Progenitor cell of endocrine pancreas (in vitro differentiated cells): ENCODE measurements at regions not wholly inside any gene's neighbourhood (a gene's known extent, or its start where the extent isn't known, plus 50 kb on each side); places are given as distances from the start of the nearest gene placed in this dataset.
A peak's percentile ranks its signal among the peaks of the same experiment; 100 is the strongest.

Experiments used
- DNase-seq: peaks from one replicate; pipeline ENCODE4 v3.0.0; 2021; ENCODE audit warnings: low spot score; ENCODE audit not compliant: unreplicated experiment
- H3K27ac Mint-ChIP-seq: 2 replicates; pipeline ENCODE4 v1.8.0; 2021; ENCODE audit warnings: mild to moderate bottlenecking, moderate library complexity, mixed read lengths
- H3K27me3 Mint-ChIP-seq: 2 replicates; pipeline ENCODE4 v1.8.0; 2021; ENCODE audit warnings: mixed read lengths
- H3K36me3 Mint-ChIP-seq: 2 replicates; pipeline ENCODE4 v1.8.0; 2022; ENCODE audit warnings: mixed read lengths; ENCODE audit not compliant: insufficient read depth
- H3K4me1 Mint-ChIP-seq: 2 replicates; pipeline ENCODE4 v1.8.0; 2021; ENCODE audit warnings: low read depth, mixed read lengths
- H3K4me3 Mint-ChIP-seq: 2 replicates; pipeline ENCODE4 v1.8.0; 2021; ENCODE audit warnings: low read depth, mild to moderate bottlenecking, moderate library complexity, mixed read lengths
- H3K9me3 Mint-ChIP-seq: 2 replicates; pipeline ENCODE4 v1.8.0; 2021; ENCODE audit warnings: low read depth, mixed read lengths
- TF ChIP-seq, protein P1 (sequence below): fragments of 200-600 bp; sonication (generic); IDR thresholded peaks from one replicate; pipeline ENCODE4 v1.5.0; 2021; ENCODE audit warnings: antibody characterized with exemption, mild to moderate bottlenecking; ENCODE audit not compliant: unreplicated experiment

GRCh38 chr9:96159596-96159995 lies 142.4 kb downstream of the HSD17B3 start:
- H3K4me3 Mint-ChIP-seq, result no peak overlapping the region
- H3K4me1 Mint-ChIP-seq, result no peaks in the 10 kb centered on the region
- no peaks in the 10 kb centered on the region for H3K9me3 Mint-ChIP-seq
- H3K36me3 Mint-ChIP-seq, result no peaks in the 10 kb centered on the region
- DNase-seq, result no peak
- peaks cover 12% of the 10 kb centered on the region for H3K27me3 Mint-ChIP-seq
- no peak overlapping the region for H3K27ac Mint-ChIP-seq
- TF ChIP-seq, protein P1, sequence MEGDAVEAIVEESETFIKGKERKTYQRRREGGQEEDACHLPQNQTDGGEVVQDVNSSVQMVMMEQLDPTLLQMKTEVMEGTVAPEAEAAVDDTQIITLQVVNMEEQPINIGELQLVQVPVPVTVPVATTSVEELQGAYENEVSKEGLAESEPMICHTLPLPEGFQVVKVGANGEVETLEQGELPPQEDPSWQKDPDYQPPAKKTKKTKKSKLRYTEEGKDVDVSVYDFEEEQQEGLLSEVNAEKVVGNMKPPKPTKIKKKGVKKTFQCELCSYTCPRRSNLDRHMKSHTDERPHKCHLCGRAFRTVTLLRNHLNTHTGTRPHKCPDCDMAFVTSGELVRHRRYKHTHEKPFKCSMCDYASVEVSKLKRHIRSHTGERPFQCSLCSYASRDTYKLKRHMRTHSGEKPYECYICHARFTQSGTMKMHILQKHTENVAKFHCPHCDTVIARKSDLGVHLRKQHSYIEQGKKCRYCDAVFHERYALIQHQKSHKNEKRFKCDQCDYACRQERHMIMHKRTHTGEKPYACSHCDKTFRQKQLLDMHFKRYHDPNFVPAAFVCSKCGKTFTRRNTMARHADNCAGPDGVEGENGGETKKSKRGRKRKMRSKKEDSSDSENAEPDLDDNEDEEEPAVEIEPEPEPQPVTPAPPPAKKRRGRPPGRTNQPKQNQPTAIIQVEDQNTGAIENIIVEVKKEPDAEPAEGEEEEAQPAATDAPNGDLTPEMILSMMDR, result no peak

DNA sequence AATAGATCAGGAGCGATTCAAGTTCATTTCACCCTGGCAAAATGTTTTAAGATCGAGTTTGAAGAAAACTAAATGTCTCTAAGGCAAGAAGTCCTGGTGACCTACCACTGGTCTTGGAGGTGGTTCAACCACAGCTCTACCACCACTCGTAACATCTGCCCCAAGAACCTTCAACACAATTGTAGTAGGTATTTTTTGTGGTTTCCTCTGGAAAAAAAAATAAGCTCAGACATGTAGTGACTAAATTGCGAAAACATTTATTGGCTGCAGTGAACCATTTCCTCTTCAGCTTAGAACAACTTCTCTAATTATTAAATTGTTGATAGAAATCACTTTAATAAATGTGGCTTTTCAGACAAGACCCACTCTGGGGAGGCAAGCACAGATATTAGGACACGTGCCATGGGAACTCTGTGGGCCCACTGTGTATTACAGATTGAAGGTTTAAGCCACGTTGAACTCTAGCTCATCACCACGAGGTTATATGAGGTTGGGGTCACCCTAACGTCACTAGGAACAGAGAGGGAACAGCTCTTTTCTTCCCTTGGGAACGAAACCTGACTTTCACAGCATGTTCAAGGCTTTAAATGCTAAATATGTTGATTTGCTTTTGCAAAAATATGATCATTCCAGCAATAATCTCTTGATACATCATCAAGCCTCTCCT lies 142.9 kb downstream of the HSD17B3 start:
- Mint-ChIP-seq H3K4me3 (no peak overlapping the region), H3K27ac (no peak overlapping the region), H3K9me3 (no peaks in the 10 kb centered on the region), H3K36me3 (no peaks in the 10 kb centered on the region), H3K27me3 (peaks cover 9% of the 10 kb centered on the region), H3K4me1 (no peaks in the 10 kb centered on the region)
- TF ChIP-seq, protein P1, result no peak
- DNase-seq, result no peak

- Mint-ChIP-seq H3K27ac (no peak overlapping the region), H3K4me1 (no peaks in the 10 kb centered on the region), H3K27me3 (peaks cover 9% of the 10 kb centered on the region), H3K36me3 (no peaks in the 10 kb centered on the region), H3K9me3 (no peaks in the 10 kb centered on the region), H3K4me3 (no peak overlapping the region)
- no peak for DNase-seq
- TF ChIP-seq, protein P1, result no peak
Measured at GRCh38 chr9:96158147-96158546, 143.8 kb downstream of the HSD17B3 start.

DNA sequence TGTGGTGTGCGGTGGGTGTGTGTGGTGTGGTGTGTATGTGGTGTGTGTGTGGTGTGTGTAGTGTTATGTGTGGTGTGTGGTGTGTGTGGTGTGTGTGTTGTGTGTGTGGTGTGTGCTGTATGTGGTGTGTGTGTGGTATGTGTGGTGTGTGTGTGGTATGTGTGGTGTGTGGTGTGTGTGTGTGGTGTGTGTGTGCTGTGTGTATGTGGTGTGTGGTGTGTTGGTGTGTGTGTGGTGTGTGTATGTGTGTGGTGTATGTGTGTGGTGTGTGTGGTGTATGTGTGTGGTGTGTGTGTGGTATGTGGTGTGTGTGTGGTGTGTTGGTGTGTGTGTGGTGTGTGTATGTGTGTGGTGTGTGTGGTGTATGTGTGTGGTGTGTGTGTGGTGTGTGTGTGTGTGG lies 144.3 kb downstream of the HSD17B3 start:
- Mint-ChIP-seq H3K36me3 (no peaks in the 10 kb centered on the region), H3K9me3 (no peaks in the 10 kb centered on the region), H3K4me3 (no peak overlapping the region), H3K27ac (peak overlapping the region; percentile 75), H3K4me1 (no peaks in the 10 kb centered on the region), H3K27me3 (peaks cover 9% of the 10 kb centered on the region)
- DNase-seq, result no peak
- TF ChIP-seq, protein P1, result no peak

DNA sequence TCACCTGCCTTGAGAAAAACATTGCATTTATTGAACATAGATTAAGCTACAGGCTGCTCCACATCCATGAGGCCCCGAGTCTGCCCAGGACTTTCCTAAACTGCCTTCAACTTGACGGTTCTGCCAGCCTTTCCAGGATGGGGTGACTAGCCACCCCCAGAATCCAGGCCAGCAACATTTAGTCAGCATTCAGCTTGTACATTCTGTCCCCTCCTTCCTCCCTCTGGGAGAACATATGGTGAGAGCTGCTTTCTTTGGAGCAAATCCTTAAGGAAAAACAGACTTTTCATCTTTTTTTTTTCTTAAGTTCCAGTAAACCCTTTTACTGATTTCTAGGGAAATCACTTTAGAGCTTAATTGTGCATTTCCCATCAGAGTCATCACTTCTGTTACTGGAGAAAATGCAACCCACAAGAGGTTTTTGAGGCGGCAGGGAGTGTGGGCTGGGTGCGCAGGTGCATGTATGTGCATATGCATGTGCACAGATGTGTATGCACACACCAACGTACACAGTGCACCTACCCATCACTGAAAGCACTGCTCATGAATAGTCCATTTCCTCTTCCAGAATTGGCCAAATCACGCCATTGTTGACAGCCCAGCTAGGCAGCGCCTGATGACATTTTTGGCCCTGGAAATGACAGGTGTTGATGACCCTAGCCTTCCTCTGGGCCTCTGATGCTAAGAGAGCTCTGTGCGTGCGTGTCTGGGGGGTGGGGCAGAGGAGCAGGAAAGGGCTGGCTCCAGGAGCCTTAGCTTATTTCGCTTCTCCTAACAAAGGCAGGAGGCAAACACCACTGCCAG lies 145.6 kb downstream of the HSD17B3 start:
- no peaks in the 10 kb centered on the region for H3K36me3 Mint-ChIP-seq
- TF ChIP-seq, protein P1, result no peak
- H3K9me3 Mint-ChIP-seq, result no peaks in the 10 kb centered on the region
- DNase-seq, result no peak
- H3K27ac Mint-ChIP-seq, result no peak overlapping the region
- no peak overlapping the region for H3K4me3 Mint-ChIP-seq
- no peaks in the 10 kb centered on the region for H3K27me3 Mint-ChIP-seq
- H3K4me1 Mint-ChIP-seq, result no peaks in the 10 kb centered on the region
